UCSD-AML1 (cell line): ENCODE measurements at regions not wholly inside any gene's neighbourhood (a gene's known extent, or its start where the extent isn't known, plus 50 kb on each side); places are given as distances from the start of the nearest gene placed in this dataset.
"Not testable (repeated sequence)": the region's sequence is repeated elsewhere in the genome, so short reads cannot be mapped to it uniquely, and the experiment has no call there.

ENCODE experiments used
- DNase-seq: peaks from one replicate; lab custom pipeline; 2025; ENCODE audit not compliant: unreplicated experiment; lab: John Stamatoyannopoulos, UW

DNA sequence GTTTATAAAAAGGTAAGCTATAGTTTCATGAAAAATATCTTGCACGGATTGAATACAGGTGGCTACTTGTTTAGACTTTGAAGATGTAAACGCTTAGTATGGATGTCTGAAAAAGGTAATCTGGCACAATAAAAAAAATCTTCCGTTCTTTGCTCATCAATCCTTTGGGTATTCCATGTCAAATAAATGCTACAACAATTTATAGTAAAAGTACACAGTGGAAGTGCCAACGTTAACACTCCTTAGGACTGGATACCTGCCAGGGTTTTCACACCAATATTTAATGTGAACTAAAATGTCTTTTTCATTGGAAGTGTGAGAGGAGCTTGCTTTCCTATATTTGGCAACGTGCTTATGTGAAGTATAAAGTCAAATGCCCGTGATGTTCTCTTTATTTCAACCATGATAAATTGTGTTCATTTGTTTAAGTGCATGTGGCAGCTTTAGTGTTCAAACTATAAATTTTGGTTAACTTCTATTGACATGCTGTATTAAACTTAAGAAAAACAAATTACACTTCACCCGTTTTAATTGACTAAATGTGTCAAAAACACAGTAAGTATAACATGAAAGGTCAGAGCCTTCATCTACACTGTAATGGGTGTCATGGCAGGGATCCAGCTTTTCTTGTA, 121.7 kb upstream of the HAND2 start:
- DNase-seq, result no peak

DNA sequence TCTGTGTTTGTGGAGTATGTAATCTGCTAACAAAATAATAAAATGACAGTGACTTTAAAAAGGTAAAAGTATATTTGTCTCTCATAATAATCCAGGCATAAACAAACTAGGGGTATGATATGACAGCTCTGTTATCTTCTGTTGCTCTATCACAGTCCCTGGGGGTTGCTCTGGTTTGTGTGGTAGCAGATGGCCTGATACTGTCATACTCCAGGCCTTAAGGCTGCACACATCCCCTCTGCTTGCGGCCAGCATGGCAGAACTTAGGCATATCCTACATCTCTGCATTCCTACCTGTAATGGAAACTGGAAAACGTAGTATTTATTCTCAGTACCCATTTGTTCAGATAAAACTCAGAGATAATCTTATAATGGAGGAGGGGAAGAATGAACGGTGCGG, 117.9 kb upstream of the HAND2 start:
- no peak for DNase-seq

- DNase-seq, result no peak
Observed at GRCh38 chr4:173642509-173642908, 112.5 kb upstream of the HAND2 start.

DNA sequence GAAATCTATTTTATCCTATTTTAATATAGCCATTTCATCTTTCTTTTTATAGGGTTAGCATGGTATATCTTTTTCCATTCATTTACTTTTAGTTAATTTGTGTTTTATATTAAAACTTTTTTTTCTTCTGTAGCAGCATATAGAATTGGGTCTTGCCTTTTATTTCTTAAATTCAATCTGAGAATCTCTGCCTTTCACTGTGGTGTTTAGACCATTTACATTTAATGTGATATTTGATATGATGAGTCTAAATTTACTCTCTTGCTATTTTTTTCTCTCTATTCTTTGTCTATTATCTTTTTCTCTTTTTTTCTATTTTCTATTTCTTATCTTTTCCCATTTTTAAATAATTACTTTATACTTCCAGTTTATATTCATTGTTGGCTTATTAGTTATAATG, 105.4 kb upstream of the HAND2 start:
- no peak for DNase-seq

DNA sequence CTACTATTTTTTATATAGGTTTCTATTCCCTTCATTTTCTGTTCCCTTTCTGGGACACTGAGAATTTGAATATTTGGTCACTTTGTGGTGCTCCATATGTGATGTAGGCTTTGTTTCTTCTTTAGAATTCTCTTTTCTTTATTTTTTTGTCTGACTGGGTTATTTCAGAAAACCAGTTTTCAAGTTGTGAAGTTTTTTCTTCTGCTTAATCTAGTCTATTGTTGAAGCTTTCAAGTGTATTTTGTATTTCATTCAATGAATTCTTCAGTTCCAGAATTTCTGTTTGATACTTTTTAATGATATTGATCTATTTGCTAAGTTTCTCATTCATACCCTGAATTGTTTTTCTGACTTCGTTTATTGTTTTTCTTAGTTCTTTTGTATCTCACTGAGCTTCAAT, 96.2 kb upstream of the HAND2 start:
- DNase-seq, result no peak

DNA sequence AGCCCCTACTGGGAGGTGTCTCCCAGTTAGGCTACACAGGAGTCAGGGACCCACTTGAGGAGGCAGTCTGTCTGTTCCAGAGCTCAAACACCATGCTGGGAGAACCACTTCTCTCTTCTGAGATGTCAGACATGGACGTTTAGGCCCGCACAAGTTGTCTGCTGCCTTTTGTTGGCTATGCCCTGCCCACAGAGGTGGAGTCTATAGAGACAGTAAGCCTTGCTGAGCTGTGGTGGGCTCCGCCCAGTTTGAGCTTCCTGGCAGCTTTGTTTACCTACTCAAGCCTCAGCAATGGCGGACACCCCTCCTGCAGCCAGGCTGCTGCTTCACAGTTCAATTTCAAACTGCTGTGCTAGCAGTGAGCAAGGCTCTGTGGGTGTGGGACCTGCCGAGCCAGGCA, 88.6 kb upstream of the HAND2 start:
- not testable (repeated sequence) for DNase-seq

- DNase-seq, result no peak
Observed at GRCh38 chr4:173609158-173609557, 79.1 kb upstream of the HAND2 start.

- DNase-seq, result not testable (repeated sequence)
Observed at GRCh38 chr4:173608632-173609031, 78.6 kb upstream of the HAND2 start.

DNA sequence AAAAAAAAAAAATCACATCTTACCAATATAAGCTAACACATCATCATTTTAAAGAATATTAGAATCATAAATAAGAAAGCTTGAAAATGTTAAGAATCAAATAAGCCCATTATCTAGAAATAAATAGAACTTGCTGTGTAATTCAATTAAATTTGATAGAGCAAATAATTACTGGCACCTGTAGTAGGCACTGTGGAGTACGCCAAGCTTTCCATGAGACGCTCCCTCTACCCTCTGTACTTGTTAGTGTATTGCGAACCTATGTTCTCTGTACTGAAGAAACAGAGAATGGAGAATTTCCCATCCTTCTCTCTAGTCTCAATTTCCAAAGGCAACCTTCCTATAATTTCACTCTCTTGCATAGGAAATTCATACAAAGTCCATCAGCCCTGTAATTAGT, 61.7 kb upstream of the HAND2 start:
- no peak for DNase-seq

DNA sequence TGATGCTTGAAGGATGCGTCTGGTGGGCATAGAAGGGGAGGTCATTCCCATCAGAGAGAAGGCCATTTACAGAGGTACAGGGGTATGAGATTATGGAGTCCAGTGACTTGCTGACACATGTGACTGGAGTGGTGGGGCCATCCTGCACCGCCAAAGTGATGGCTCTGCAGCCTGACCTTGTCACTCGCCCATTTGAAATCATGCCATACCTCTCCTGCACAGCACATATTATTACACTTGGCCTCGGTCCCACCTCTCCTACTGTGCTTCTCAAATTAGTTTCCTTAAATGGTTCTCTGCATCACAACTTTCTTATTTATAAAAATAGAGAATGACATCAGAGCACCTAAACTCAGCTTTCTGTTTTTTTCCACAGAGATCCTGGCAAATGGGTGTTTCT, 60.7 kb upstream of the HAND2 start:
- DNase-seq, result no peak

GRCh38 chr4:173585876-173586572, 56.0 kb upstream of the HAND2 start:
- no peak for DNase-seq

- DNase-seq, result no peak
Observed at GRCh38 chr4:173584506-173584905, 54.5 kb upstream of the HAND2 start.
